ENCODE measurements at regions not wholly inside any gene's neighbourhood (a gene's known extent, or its start where the extent isn't known, plus 50 kb on each side); places are given as distances from the start of the nearest gene placed in this dataset.
"Not testable (repeated sequence)": the region's sequence is repeated elsewhere in the genome, so short reads cannot be mapped to it uniquely, and the experiment has no call there.

DNA sequence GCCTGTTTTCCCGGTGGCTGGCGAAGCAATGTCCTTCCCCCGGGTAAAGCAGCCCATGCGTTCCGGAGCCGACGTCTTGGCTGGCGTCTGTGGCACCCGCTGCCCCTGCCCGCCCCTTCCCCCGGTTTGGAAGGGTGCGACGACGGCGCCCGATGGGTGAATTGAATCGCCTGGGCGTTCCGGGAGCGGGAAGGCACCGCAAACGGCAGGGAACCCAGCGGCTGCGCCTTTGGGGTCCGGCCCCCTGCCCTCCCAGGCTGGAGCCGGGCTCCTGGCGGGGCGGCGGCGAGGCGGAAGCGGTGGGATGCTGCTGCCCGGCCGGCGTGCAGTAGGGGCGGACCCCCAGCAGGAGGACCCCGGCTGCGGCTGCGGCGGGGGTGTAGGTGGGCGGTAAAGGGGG is 123.6 kb upstream of the RHOU start:
- H3K4me3 ChIP-seq, H3K27me3 ChIP-seq, H3K36me3 ChIP-seq, DNase-seq, H3K9me3 ChIP-seq: not testable (repeated sequence)

DNA sequence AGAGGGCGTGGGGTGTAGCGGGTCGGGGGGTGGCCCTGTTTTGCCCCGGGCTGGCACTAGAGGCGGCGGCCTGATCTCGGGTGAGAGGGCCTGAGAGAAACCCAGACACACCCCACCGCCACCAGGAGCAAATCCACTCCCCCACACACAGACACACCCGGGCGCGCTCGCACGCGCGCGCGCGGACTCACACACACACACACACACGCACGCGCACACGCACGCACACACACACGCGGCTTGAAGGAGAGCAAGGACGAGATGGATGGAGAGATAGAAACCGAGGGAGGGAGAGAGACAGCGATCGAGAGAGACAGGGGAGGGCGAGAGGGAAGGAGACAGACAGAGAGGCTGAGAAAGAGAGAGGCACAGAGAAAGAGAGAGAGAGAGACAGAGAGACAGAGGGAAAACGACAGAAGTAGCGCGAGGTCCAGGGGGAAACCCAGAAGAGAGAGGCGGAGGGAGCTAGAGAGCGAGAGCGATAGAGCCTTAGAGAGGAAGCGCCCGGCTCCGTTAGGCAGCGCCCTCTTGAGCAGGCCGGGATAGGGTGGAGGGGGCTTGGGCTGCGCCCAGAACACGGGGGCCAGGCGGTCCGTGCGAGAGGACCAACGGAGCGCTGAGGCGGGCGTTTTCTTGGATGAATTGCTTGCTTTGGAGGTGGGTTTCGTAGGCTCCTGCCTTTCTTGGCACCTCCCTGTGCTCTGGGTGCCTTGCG is 113.1 kb upstream of the RHOU start:
- not testable (repeated sequence) for H3K27me3 ChIP-seq, DNase-seq, H3K36me3 ChIP-seq, H3K9me3 ChIP-seq
- peak overlapping the region; percentile 33; the same call in 1 of the 2 replicates for H3K4me3 ChIP-seq

DNA sequence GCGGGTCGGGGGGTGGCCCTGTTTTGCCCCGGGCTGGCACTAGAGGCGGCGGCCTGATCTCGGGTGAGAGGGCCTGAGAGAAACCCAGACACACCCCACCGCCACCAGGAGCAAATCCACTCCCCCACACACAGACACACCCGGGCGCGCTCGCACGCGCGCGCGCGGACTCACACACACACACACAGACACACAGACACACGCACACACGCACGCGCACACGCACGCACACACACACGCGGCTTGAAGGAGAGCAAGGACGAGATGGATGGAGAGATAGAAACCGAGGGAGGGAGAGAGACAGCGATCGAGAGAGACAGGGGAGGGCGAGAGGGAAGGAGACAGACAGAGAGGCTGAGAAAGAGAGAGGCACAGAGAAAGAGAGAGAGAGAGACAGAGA is 108.8 kb upstream of the RHOU start:
- not testable (repeated sequence) for H3K27me3 ChIP-seq, DNase-seq, H3K36me3 ChIP-seq, H3K9me3 ChIP-seq, H3K4me3 ChIP-seq

DNA sequence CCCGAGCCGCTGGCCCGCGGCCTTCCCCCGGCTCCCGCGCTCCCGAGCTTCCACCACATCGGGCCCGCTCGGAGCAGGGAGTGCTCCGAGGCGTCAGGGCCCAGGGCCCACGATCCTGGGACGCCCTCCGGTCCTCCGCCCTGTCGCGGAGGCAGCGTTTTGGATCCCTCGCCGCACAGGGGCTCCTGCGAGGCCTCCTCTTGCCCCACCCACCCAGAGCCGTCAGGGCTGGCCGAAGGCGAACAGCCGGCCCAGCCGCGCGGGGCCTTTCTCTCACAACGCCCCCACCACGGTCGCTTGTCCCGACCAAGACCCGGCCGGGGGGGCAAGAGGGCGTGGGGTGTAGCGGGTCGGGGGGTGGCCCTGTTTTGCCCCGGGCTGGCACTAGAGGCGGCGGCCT is 102.4 kb upstream of the RHOU start:
- H3K9me3 ChIP-seq, H3K4me3 ChIP-seq, DNase-seq, H3K27me3 ChIP-seq, H3K36me3 ChIP-seq: not testable (repeated sequence)

DNA sequence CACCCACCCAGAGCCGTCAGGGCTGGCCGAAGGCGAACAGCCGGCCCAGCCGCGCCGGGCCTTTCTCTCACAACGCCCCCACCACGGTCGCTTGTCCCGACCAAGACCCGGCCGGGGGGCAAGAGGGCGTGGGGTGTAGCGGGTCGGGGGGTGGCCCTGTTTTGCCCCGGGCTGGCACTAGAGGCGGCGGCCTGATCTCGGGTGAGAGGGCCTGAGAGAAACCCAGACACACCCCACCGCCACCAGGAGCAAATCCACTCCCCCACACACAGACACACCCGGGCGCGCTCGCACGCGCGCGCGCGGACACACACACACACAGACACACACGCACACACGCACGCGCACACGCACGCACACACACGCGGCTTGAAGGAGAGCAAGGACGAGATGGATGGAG is 100.0 kb upstream of the RHOU start:
- peak overlapping the region; percentile 50 for H3K4me3 ChIP-seq
- not testable (repeated sequence) for H3K27me3 ChIP-seq, H3K36me3 ChIP-seq, H3K9me3 ChIP-seq
- peak; percentile 74 for DNase-seq

DNA sequence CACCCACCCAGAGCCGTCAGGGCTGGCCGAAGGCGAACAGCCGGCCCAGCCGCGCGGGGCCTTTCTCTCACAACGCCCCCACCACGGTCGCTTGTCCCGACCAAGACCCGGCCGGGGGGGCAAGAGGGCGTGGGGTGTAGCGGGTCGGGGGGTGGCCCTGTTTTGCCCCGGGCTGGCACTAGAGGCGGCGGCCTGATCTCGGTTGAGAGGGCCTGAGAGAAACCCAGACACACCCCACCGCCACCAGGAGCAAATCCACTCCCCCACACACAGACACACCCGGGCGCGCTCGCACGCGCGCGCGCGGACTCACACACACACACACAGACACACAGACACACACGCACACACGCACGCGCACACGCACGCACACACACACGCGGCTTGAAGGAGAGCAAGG is 97.8 kb upstream of the RHOU start:
- DNase-seq, H3K9me3 ChIP-seq, H3K4me3 ChIP-seq, H3K27me3 ChIP-seq, H3K36me3 ChIP-seq: not testable (repeated sequence)

DNA sequence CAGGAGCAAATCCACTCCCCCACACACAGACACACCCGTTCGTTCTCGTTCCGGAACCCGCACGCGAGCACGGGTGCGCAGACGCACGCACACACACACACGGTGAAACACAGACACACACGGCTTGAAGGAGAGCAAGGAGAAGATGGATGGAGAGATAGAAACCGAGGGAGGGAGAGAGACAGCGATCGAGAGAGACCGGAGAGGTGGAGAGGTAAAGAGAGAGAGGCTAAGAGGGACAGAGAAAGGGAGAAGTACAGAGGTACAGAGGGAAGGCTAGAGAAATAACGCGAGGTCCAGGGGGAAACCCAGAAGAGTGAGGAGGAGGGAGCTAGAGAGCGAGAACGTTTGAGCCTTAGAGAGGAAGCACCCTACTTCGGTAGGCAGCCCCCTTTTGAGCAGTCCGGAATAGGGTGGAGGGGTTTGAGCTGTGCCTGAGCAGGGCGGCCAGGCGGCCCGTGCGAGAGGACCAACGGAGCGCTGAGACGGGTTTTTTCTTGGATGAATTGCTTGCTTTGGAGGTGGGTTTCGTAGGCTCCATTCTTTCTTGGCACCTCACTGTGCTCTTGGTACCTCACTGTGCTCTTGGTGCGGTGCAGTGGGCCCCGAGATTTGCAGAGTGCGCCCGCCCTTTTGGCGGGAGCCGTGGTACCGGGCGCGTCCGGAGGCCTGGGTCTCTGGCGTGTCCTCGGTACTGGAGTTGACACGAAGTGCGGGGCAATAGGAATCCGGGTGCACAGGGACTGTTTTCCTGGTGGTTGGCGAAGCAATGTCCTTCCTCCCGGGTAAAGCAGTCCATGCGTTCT is 88.4 kb upstream of the RHOU start:
- peak; percentile 81 for DNase-seq
- Histone ChIP-seq H3K9me3 (no peaks in the 10 kb centered on the region), H3K36me3 (peaks cover 7% of the 10 kb centered on the region), H3K27me3 (no peaks in the 10 kb centered on the region), H3K4me3 (peak overlapping the region; percentile 65)

DNA sequence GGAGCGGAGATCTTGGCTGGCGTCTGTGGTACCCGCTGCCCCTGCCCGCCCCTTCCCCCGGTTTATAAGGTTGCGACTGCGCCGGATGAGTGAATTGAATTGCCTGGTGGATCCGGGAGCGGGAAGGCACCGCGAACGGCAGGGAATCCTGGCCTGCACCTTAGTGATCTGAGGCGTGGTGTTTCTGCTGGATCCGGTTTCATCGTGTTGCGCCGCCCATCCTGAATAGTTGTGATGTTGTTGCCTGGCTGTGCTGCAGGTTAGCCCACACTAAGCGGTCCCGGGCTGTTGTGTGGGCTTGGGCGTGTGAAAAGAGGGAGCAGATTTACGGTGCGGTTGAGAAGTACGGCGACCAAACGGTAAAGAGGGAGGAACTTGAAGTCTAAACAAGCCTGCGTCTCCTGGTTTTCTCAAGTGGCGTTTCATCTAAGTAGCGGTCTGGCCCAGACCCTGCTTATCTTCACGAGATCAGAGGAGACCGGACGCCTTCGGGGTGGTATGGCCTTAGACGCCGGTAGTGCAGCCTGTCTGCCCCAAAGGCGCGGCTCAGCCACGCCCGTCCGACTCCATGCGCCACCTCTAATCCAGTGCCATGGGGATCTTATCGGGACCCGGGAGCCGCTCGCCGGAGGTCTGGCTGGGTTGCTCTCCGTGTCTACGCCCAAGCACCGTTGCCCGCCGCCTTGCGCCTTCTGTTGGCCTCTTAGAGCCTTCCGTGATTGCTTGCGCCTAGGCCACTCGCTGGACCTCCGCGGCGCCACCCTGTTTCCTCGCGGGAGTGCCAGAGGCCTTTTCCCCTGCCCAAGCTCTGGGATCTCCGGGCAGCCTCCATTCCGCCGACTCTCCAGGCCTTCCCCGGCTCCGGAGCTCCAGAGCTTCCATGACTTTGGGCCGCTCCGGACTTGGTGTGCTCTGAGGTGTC is 87.5 kb upstream of the RHOU start:
- peak overlapping the region; percentile 65 for H3K4me3 ChIP-seq
- DNase-seq: peak; percentile 86
- H3K36me3 ChIP-seq: peaks cover 7% of the 10 kb centered on the region
- H3K9me3 ChIP-seq: no peaks in the 10 kb centered on the region
- H3K27me3 ChIP-seq: no peaks in the 10 kb centered on the region

DNA sequence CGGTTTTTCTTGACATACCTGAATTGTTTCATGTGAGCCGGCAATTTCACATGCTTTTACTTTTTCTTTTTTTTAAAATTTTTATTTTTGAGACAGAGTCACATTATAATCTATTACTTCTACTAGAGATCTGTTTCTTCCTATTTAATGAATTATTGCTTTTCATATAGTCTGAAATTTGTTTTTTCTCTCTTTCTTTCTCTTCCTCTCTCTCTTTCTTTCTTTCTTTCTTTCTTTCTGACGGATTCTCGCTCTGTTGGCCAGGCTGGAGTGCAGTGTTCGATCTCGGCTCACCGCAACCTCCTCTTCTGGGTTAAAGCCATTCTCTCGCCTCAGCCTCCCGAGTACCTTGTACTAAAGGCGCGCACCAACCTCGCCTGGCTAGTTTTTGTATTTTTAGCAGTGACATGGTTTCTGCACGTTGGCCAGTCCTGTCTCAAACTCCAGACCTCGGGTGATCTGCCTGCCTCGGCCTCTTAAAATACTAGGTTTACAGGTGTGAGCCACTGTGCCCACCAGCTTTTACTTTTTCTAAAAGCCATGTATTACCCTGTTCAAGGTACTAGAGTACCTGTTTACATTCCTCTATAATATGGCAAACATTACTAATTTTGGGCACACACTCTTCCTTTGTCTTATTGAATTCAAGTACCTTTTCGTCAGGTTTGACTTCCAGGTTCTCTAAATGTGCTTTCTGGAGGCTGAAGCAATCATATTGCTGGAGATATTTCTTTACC is 86.5 kb upstream of the RHOU start:
- no peaks in the 10 kb centered on the region for H3K27me3 ChIP-seq
- DNase-seq: no peak
- H3K4me3 ChIP-seq: peak overlapping the region; percentile 65
- H3K36me3 ChIP-seq: peaks cover 7% of the 10 kb centered on the region
- no peaks in the 10 kb centered on the region for H3K9me3 ChIP-seq

DNA sequence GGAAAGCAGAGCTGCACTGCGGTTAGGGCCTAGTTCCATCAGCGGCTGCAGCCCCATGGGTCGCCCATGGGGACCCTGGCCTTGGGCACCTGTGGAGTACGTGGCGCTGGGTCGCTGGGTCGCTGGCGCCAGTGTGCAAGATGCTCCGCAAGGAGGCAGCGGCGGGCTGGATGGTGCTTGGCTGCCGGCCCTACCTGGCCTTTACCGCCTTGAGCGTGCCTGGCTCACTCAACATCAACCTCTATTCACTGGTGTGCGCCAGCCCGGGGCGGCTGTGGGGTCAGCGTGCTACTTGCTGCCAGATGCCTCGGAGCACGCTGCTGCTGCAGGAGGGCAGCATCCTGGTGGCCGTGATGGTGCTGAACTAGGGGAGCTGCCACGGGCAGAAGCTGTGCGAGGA is 85.1 kb upstream of the RHOU start:
- H3K27me3 ChIP-seq: no peaks in the 10 kb centered on the region
- DNase-seq: no peak
- H3K9me3 ChIP-seq: no peaks in the 10 kb centered on the region
- no peak overlapping the region for H3K4me3 ChIP-seq
- peaks cover 11% of the 10 kb centered on the region for H3K36me3 ChIP-seq

DNA sequence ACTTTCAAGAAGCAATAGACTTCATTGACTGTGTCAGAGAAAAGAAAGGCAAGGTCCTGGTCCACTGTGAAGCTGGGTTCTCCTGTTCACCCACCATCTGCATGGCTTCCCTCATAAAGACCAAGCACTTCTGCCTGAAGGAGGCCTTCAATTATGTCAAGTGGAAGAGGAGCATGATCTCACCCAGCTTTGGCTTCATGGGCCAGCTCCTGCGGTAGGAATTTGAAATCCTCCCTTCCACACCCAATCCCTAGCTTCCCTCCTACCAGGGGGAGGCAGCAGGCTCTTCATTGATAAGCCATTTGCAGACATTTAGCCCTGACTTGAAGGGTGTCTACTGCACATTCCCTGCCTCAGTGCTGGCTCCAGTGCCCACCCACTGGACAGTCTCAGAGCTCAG is 84.3 kb upstream of the RHOU start:
- no peak overlapping the region for H3K4me3 ChIP-seq
- no peaks in the 10 kb centered on the region for H3K9me3 ChIP-seq
- H3K36me3 ChIP-seq: peaks cover 11% of the 10 kb centered on the region
- DNase-seq: no peak
- H3K27me3 ChIP-seq: no peaks in the 10 kb centered on the region

DNA sequence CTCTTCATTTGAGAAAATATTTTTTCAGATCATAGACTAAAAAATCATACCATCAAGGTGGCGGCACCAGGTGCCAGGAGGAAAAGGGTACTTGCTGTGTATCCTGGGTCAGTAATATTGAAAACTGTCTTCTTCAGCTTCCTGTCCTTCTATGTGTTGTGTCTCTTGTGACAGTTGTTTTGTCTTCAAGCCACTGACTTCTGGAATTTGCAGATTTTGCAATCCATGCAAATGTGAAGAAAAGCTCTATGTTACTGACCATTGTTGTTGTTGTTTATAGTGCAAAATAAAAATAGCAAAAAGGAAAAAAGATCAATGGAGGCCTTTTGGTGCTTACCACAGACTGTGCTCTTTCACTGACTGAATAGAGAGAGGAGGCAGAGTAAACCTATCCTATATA is 83.2 kb upstream of the RHOU start:
- Histone ChIP-seq H3K4me3 (no peak overlapping the region), H3K36me3 (peaks cover 11% of the 10 kb centered on the region), H3K27me3 (no peaks in the 10 kb centered on the region), H3K9me3 (no peaks in the 10 kb centered on the region)
- DNase-seq: no peak

DNA sequence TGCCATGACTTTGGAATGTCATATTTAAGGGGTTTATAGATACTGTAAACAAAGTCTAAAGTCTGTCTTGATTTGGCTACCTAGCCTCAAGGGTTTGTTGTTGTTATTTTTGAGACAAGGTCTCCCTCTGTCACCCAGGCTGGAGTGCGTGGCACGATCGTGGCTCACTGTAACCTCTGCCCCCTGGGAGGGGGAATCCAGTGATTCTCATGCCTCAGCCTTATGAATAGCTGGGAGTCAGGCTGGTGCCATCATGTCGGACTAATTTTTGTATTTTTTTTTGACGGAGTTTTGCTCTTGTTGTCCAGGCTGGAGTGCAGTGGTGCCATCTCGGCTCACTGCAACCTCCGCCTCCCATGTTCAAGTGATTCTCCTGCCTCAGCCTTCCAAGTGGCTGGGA is 82.2 kb upstream of the RHOU start:
- not testable (repeated sequence) for H3K27me3 ChIP-seq

DNA sequence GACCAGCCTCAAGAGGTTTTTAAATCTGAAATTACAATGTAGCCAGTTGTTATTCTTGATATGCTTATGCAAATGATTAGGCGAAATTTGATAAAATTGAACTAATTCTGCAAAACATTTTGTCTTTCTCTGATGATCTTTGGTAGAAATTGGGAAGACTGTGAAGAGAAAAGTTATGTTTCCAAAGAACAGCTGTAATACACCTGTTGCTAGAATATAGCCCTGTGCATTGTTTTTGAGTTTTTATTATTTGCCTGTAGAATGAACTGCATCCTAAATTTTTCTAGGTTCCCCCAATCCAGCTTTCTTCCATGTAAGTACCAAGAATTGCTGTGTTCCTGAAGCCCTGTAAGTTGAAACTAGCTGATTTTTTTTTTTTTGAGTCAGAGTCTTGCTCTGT is 81.5 kb upstream of the RHOU start:
- Histone ChIP-seq H3K9me3 (no peaks in the 10 kb centered on the region), H3K4me3 (no peak overlapping the region), H3K36me3 (peaks cover 11% of the 10 kb centered on the region), H3K27me3 (no peaks in the 10 kb centered on the region)
- no peak for DNase-seq

More for the DNA sequence above, 82.2 kb upstream of the RHOU start:
- peaks cover 11% of the 10 kb centered on the region for H3K36me3 ChIP-seq
- not testable (repeated sequence) for DNase-seq, H3K9me3 ChIP-seq, H3K4me3 ChIP-seq

DNA sequence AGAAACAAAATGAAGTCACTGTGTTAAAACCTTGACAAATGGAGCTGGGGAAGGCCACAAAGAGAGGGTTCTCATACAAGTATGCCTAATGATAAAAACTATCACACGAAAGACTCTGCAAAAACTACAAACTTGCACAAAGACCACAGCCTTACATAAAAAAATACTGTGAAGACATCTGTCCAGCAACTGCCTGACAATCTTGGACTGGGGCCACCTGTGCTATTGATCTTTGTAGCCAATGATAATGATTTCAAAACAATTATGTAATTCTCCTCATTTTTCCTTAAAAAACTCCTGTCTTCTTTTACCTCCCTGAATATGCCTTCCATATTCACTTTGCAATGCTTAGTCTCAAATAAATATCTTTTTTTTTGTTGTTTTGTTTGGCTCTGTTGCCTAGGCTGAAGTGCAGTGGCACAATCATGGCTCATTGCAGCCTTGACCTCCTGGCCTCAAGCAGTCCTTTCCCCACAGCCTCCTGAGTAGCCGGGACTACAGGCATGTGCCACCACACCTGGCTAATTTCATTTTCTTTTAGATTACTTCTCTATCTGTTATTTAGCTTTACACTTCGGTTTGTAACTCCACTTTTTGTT is 79.4 kb upstream of the RHOU start:
- peaks cover 9% of the 10 kb centered on the region for H3K36me3 ChIP-seq
- no peaks in the 10 kb centered on the region for H3K9me3 ChIP-seq
- DNase-seq: no peak
- H3K27me3 ChIP-seq: no peaks in the 10 kb centered on the region
- no peak overlapping the region for H3K4me3 ChIP-seq

DNA sequence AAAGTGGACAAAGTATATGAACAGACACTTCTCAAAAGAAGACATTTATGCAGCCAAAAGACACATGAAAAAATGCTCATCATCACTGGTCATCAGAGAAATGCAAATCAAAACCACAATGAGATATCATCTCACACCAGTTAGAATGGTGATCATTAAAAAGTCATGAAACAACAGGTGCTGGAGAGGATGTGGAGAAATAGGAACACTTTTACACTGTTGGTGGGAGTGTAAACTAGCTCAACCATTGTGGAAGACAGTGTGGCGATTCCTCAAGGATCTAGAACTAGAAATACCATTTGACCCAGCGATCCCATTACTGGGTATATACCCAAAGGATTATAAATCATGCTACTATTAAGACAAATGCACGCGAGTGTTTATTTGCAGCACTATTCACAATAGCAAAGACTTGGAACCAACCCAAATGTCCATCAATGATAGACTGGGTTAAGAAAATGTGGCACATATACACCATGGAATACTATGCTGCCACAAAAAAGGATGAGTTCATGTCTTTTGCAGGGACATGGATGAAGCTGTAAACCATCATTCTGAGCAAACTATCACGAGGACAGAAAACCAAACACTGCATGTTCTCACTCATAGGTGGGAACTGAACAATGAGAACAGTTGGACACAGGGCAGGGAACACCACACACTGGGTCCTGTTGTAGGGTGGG is 73.1 kb upstream of the RHOU start:
- H3K27me3 ChIP-seq, DNase-seq, H3K36me3 ChIP-seq, H3K4me3 ChIP-seq, H3K9me3 ChIP-seq: not testable (repeated sequence)
